Adrenal gland (tissue), 9 donors: ENCODE measurements at regions not wholly inside any gene's neighbourhood (a gene's known extent, or its start where the extent isn't known, plus 50 kb on each side); places are given as distances from the start of the nearest gene placed in this dataset.

Experiments
- DNase-seq, 7 donors: peaks; one replicate each; pipeline ENCODE4 v3.0.0-alpha.2; 2019 to 2020
- H3K27ac ChIP-seq, 5 donors: fragments of 200-600 bp; sonication (generic) in 4 of 5; 1 replicate in 3 of 5; 2 replicates in 2 of 5; pipeline versions ENCODE4 v1.5.1 to v1.8.0; 2016 to 2020; ENCODE audit warnings: mild to moderate bottlenecking in 1 of 5
- H3K27me3 ChIP-seq: fragments of 200-600 bp; 2 replicates; pipeline ENCODE4 v1.8.0; 2021
- H3K36me3 ChIP-seq, 2 donors: fragments of 200-600 bp; replicated peaks in 1 of 2; 1 replicate in 1 of 2; 2 replicates in 1 of 2; pipeline versions ENCODE4 v1.5.1 to v1.8.0; 2018 to 2022
- H3K4me1 ChIP-seq, 2 donors: fragments of 200-600 bp; replicated peaks in 1 of 2; 1 replicate in 1 of 2; 2 replicates in 1 of 2; pipeline versions ENCODE4 v1.5.1 to v1.8.0; 2018 to 2021
- H3K4me3 ChIP-seq, 4 donors: fragments of 200-600 bp; sonication (generic) in 3 of 4; one replicate each; pipeline ENCODE4 v1.5.1; 2016 to 2018
- H3K9me3 ChIP-seq, 3 donors: fragments of 200-600 bp; sonication (generic) in 1 of 3; replicated peaks in 1 of 3; 1 replicate in 2 of 3; 2 replicates in 1 of 3; pipeline versions ENCODE4 v1.5.1 to v1.8.0; 2016 to 2021
- POLR2A ChIP-seq, 2 donors: fragments of 450-650 bp; IDR thresholded peaks; one replicate each; pipeline ENCODE4 v1.6.1; 2017; ENCODE audit warnings: antibody characterized with exemption in 2 of 2, mild to moderate bottlenecking in 2 of 2, moderate library complexity in 1 of 2
- WGBS, 4 donors: extraction: QIAGEN DNeasy Blood & Tissue Kit in 2 of 4; methylation state at CpG; one replicate each; pipeline versions ENCODE4 v1.1.5 to v1.1.7; 2013 to 2017; 5-methylcytosine and 5-hydroxymethylcytosine counted together
- intact Hi-C, 2 donors: fragments of 100-400 bp; cut with DNase I; formaldehyde crosslinking; loops; one replicate each; pipeline versions ENCODE4 v1.14.1 to v1.15.0; 2022 to 2023
- TF ChIP-seq, protein P1 (sequence below), 6 experiments: fragments of 450-650 bp in 4 of 6; fragments of 200-600 bp in 2 of 6; sonication (generic) in 1 of 6; IDR thresholded peaks; 1 replicate in 5 of 6; 2 replicates in 1 of 6; pipeline versions ENCODE4 v1.5.1 to v1.8.0; 2016 to 2021; ENCODE audit warnings: antibody characterized with exemption in 6 of 6, mild to moderate bottlenecking in 2 of 6, moderate library complexity in 1 of 6
- donor health status: healthy with polysubstance abuse.
- donor health status: Bipolar disorder and iron deficiency.
- donor health status: DM: yes; HTN: yes; CAD: no.
- donor health status: DM: no; HTN: no; CAD: no.
- donor health status: DM: no; HTN: no; CAD: no.

DNA sequence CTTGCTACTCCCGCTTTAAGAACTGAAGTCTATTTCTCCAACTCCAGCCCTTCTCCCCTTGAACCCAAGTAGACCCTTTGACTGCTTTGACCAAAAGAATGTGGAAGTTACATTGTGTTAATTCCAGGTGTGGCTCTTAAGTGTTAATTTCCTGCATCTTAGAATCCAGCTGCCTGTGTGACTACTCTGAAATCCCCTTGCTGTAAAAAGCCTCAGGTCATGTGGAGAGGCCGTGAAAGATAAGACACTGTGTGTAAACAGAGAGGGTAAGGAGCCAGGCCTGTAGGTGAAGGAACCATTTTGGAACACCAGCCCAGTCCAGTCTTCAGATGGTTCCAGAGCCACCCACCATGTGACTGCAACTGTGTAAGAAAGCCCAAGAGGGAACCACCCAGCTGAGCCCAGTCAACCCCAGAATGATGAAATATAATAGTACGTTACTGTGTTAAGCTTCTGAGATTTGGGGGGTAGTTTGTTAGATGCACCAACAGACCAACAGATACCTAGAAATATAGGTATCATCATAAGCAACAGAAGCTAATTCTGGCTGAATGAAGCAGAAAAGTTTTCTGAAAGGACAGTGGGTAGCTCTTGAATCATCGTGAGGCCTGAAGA is 59.4 kb upstream of the CCDC112 start:
- no peak for DNase-seq

DNA sequence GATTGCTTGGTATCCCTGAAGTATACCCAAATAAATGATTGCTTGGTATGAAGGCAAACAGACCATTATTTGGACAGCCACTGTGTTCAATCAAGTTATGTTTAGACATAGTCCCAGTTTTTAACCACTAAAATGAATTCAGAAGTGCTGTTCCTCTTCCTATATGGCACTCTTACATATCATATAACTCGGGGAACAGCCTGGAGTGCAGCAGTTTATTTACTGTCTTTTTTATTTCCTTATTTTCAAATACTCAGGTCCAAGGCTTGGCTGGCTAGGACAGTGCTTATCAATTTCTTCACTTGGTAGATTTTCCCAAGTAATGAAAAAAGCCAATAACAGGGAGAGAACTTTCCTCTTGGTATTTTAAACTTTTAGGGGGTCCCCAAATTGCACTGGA is 58.6 kb upstream of the CCDC112 start:
- no peaks in the 10 kb centered on the region for H3K9me3 ChIP-seq
- 63 to 80% (median 74%) methylated on average over 1 of the region's 1 CpG for WGBS, 4 donors
- no peak overlapping the region for H3K4me3 ChIP-seq
- intact Hi-C loops = no loop called here
- H3K27me3 ChIP-seq = no peaks in the 10 kb centered on the region
- TF ChIP-seq, protein P1, sequence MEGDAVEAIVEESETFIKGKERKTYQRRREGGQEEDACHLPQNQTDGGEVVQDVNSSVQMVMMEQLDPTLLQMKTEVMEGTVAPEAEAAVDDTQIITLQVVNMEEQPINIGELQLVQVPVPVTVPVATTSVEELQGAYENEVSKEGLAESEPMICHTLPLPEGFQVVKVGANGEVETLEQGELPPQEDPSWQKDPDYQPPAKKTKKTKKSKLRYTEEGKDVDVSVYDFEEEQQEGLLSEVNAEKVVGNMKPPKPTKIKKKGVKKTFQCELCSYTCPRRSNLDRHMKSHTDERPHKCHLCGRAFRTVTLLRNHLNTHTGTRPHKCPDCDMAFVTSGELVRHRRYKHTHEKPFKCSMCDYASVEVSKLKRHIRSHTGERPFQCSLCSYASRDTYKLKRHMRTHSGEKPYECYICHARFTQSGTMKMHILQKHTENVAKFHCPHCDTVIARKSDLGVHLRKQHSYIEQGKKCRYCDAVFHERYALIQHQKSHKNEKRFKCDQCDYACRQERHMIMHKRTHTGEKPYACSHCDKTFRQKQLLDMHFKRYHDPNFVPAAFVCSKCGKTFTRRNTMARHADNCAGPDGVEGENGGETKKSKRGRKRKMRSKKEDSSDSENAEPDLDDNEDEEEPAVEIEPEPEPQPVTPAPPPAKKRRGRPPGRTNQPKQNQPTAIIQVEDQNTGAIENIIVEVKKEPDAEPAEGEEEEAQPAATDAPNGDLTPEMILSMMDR (IDR thresholded peaks at IDR 0.05) = no peak
- no peak for TF ChIP-seq POLR2A (IDR thresholded peaks at IDR 0.05)
- DNase-seq = no peak
- no peaks in the 10 kb centered on the region for H3K36me3 ChIP-seq
- H3K4me1 ChIP-seq = no peaks in the 10 kb centered on the region
- no peak overlapping the region for H3K27ac ChIP-seq

More for the DNA sequence above, 59.4 kb upstream of the CCDC112 start:
- TF ChIP-seq POLR2A (IDR thresholded peaks at IDR 0.05) = no peak
- TF ChIP-seq, protein P1 (IDR thresholded peaks at IDR 0.05) = no peak
- Histone ChIP-seq H3K9me3 (no peaks in the 10 kb centered on the region), H3K27ac (no peak overlapping the region), H3K4me3 (no peak overlapping the region), H3K27me3 (no peaks in the 10 kb centered on the region), H3K4me1 (no peaks in the 10 kb centered on the region), H3K36me3 (no peaks in the 10 kb centered on the region)
- 84 to 91% (median 85%) methylated on average over 4 of the region's 4 CpGs for WGBS, 4 donors
- intact Hi-C loops = no loop called here

DNA sequence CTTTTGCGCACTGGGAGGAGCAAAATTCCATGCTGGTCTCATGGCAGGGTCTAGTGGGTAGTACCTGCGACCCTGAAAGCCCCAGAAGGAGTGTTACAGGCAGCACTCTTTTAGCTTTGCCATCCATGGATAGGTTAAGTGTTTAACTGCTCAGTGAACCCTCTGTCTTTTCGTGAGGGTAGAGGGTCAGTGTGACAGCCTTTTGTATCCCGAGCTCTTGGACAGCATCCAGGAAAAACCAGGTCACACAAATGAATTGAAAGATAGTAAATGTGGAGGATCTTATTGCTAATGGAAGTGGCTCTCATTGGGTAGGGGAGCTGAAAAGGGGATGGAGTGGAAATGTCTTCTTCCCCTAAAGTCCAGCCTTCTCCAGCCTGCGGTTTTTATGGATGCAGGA is 57.8 kb upstream of the CCDC112 start:
- peaks cover 0 to 6% of the 10 kb centered on the region in 2 donors for H3K4me1 ChIP-seq
- intact Hi-C loops = no loop called here
- 37 to 55% (median 48%) methylated on average over 5 of the region's 5 CpGs for WGBS, 4 donors
- H3K4me3 ChIP-seq = no peak overlapping the region
- H3K27me3 ChIP-seq = no peaks in the 10 kb centered on the region
- H3K27ac ChIP-seq = no peak overlapping the region
- TF ChIP-seq POLR2A (IDR thresholded peaks at IDR 0.05) = no peak
- TF ChIP-seq, protein P1 (IDR thresholded peaks at IDR 0.05) = no peak
- no peak for DNase-seq
- H3K36me3 ChIP-seq = no peaks in the 10 kb centered on the region
- no peaks in the 10 kb centered on the region for H3K9me3 ChIP-seq

DNA sequence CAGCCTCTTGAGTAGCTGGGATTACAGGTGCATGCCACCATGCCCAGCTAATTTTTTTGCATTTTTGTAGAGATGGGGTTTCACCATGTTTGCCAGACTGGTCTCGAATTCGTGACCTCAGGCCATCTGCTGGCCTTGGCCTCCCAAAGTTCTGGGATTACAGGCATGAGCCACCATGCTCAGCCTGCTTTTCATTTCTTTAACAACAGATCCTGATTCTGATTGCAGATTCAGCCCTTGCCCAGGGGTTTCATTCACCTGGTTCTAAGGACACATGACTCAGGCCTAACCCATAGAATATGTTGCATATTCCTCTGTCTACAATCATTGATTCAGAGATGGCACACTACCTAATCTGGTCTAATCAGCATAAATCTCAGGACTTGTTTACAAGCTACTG is 56.1 kb upstream of the CCDC112 start:
- Histone ChIP-seq H3K36me3 (no peaks in the 10 kb centered on the region), H3K27ac (no peak overlapping the region), H3K9me3 (no peaks in the 10 kb centered on the region), H3K4me3 (no peak overlapping the region), H3K27me3 (no peaks in the 10 kb centered on the region), H3K4me1 (peaks cover 0 to 12% of the 10 kb centered on the region in 2 donors)
- intact Hi-C loops = no loop called here
- WGBS, 4 donors = 58 to 76% (median 62%) methylated on average over 2 of the region's 2 CpGs
- DNase-seq = no peak
- no peak for TF ChIP-seq POLR2A (IDR thresholded peaks at IDR 0.05)
- TF ChIP-seq, protein P1 (IDR thresholded peaks at IDR 0.05) = no peak
